ENCODE measurements at regions not wholly inside any gene's neighbourhood (a gene's known extent, or its start where the extent isn't known, plus 50 kb on each side); places are given as distances from the start of the nearest gene placed in this dataset.
A peak's percentile ranks its signal among the peaks of the same experiment; 100 is the strongest.

DNA sequence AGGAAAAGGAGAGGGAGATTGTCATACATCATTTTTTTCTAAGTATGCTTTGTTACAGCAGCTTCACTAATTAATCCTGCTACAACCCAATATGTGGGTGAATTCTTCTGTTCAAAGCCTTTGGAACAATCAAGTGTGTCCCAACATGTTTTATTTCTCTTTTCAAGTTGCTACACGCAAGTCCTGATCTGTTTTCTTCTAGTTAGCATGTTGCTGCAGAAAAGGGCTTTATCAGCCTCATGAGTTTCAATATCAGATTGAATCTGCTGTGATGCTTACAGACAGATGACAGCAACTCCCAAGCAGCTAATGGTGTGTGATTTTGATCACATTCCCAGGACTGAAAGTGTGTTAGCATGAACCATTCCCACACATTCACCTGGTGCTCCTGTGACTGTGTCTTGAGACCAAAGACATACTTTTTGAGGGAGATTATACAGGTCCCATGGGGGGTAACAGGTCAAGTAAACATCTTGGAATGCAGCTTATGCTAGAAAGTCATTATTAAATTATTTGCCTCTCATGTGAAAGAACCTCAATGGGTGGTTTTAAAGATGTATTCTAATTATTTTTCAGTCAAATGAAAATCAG lies 96.9 kb upstream of the KCNJ16 start:
- no peaks in the 10 kb centered on the region for H3K4me1 ChIP-seq (ENCODE audit: control insufficient read depth in 1 of 2, insufficient read depth in 2 of 2, low read length in 2 of 2)
- H3K27me3 ChIP-seq (ENCODE audit: insufficient read depth, low read length): no peaks in the 10 kb centered on the region
- H4K91ac ChIP-seq (ENCODE audit: low read depth, low read length): no peak overlapping the region
- no peak overlapping the region for H2BK5ac ChIP-seq (ENCODE audit: low read depth, low read length, poor library complexity)
- H3K27ac ChIP-seq (ENCODE audit: low read depth, low read length): no peak overlapping the region
- H3K9ac ChIP-seq (ENCODE audit: low read length): no peak overlapping the region
- WGBS (ENCODE audit: extremely low coverage, insufficient coverage, insufficient read length): no CpG with 5 or more reads among the region's 1 CpG
- no peak overlapping the region for H2BK120ac ChIP-seq (ENCODE audit: insufficient read depth, low read length, poor library complexity)
- no peak overlapping the region for H3K23ac ChIP-seq (ENCODE audit: low read length)
- no peaks in the 10 kb centered on the region for H3K79me1 ChIP-seq (ENCODE audit: low read length)
- H3K4ac ChIP-seq (ENCODE audit: low read depth, low read length): no peak overlapping the region
- no peak overlapping the region for H3K18ac ChIP-seq (ENCODE audit: low read length)
- peak; percentile 78 to 88 for DNase-seq
- no peak overlapping the region for H4K8ac ChIP-seq (ENCODE audit: low read depth, low read length)
- H3K9me3 ChIP-seq (ENCODE audit: insufficient read depth, low read depth, low read length): peaks cover 3% of the 10 kb centered on the region
- no peaks in the 10 kb centered on the region for H3K79me2 ChIP-seq (ENCODE audit: control insufficient read depth, insufficient read depth, low read length, poor library complexity)
- H2AFZ ChIP-seq (ENCODE audit: insufficient read depth, low read length, poor library complexity): no peak overlapping the region
- H3K4me3 ChIP-seq (ENCODE audit: low read depth, low read length): no peak overlapping the region
- no peak overlapping the region for H3K14ac ChIP-seq (ENCODE audit: low read length)
- H4K12ac ChIP-seq (ENCODE audit: low read depth, low read length): no peak overlapping the region
- no peak overlapping the region for H3K4me2 ChIP-seq (ENCODE audit: low read length)
- no peak overlapping the region for H2BK12ac ChIP-seq (ENCODE audit: low read length)
- no peak overlapping the region for H2AK5ac ChIP-seq (ENCODE audit: low read length)
- no peaks in the 10 kb centered on the region for H3K36me3 ChIP-seq (ENCODE audit: control insufficient read depth in 1 of 2, insufficient read depth in 2 of 2, low read length in 2 of 2)

- no peak overlapping the region for H3K14ac ChIP-seq (ENCODE audit: low read length)
- H2BK120ac ChIP-seq (ENCODE audit: insufficient read depth, low read length, poor library complexity): no peak overlapping the region
- H3K4me3 ChIP-seq (ENCODE audit: low read depth, low read length): no peak overlapping the region
- H2AK5ac ChIP-seq (ENCODE audit: low read length): no peak overlapping the region
- H3K27ac ChIP-seq (ENCODE audit: low read depth, low read length): no peak overlapping the region
- no peaks in the 10 kb centered on the region for H3K36me3 ChIP-seq (ENCODE audit: control insufficient read depth in 1 of 2, insufficient read depth in 2 of 2, low read length in 2 of 2)
- no peak overlapping the region for H4K8ac ChIP-seq (ENCODE audit: low read depth, low read length)
- H3K9ac ChIP-seq (ENCODE audit: low read length): no peak overlapping the region
- H2AFZ ChIP-seq (ENCODE audit: insufficient read depth, low read length, poor library complexity): no peak overlapping the region
- no peak overlapping the region for H3K23ac ChIP-seq (ENCODE audit: low read length)
- H3K4me1 ChIP-seq (ENCODE audit: control insufficient read depth in 1 of 2, insufficient read depth in 2 of 2, low read length in 2 of 2): no peaks in the 10 kb centered on the region
- no peaks in the 10 kb centered on the region for H3K9me3 ChIP-seq (ENCODE audit: insufficient read depth, low read depth, low read length)
- H3K79me2 ChIP-seq (ENCODE audit: control insufficient read depth, insufficient read depth, low read length, poor library complexity): no peaks in the 10 kb centered on the region
- H4K91ac ChIP-seq (ENCODE audit: low read depth, low read length): no peak overlapping the region
- H3K4me2 ChIP-seq (ENCODE audit: low read length): no peak overlapping the region
- no peak overlapping the region for H3K18ac ChIP-seq (ENCODE audit: low read length)
- DNase-seq: no peak
- WGBS (ENCODE audit: extremely low coverage, insufficient coverage, insufficient read length): no CpG with 5 or more reads among the region's 5 CpGs
- H2BK12ac ChIP-seq (ENCODE audit: low read length): no peak overlapping the region
- H4K12ac ChIP-seq (ENCODE audit: low read depth, low read length): no peak overlapping the region
- H2BK5ac ChIP-seq (ENCODE audit: low read depth, low read length, poor library complexity): no peak overlapping the region
- H3K27me3 ChIP-seq (ENCODE audit: insufficient read depth, low read length): no peaks in the 10 kb centered on the region
- H3K4ac ChIP-seq (ENCODE audit: low read depth, low read length): no peak overlapping the region
- no peaks in the 10 kb centered on the region for H3K79me1 ChIP-seq (ENCODE audit: low read length)
Measured at GRCh38 chr17:69981441-69981840, 93.6 kb upstream of the KCNJ16 start.

DNA sequence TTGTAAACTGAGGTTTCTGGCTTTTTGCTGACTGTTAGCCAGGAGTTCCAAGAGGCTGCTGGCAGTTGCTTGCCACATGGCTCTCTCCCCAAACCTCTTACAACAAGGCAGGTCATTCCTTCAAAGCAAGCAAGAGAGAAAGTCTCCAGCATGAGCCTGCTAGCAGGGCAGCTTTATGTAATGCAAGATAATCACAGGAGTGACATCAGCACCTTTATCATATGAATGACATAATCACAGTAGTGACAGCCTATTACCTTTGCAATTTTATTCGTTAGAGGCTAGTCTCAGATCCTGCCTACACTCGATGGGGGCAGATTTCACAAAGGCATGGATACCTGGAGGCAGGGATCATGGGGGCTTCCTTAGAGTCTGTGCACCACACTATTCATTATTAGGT lies 79.5 kb upstream of the KCNJ16 start:
- Histone ChIP-seq H3K79me1 (ENCODE audit: low read length) (no peaks in the 10 kb centered on the region), H3K4me1 (ENCODE audit: control insufficient read depth in 1 of 2, insufficient read depth in 2 of 2, low read length in 2 of 2) (no peaks in the 10 kb centered on the region), H3K36me3 (ENCODE audit: control insufficient read depth in 1 of 2, insufficient read depth in 2 of 2, low read length in 2 of 2) (no peaks in the 10 kb centered on the region), H3K14ac (ENCODE audit: low read length) (no peak overlapping the region), H3K9me3 (ENCODE audit: insufficient read depth, low read depth, low read length) (no peaks in the 10 kb centered on the region), H3K9ac (ENCODE audit: low read length) (no peak overlapping the region), H4K12ac (ENCODE audit: low read depth, low read length) (no peak overlapping the region), H2BK12ac (ENCODE audit: low read length) (no peak overlapping the region), H3K23ac (ENCODE audit: low read length) (no peak overlapping the region), H2AFZ (ENCODE audit: insufficient read depth, low read length, poor library complexity) (no peak overlapping the region), H2BK5ac (ENCODE audit: low read depth, low read length, poor library complexity) (no peak overlapping the region), H2BK120ac (ENCODE audit: insufficient read depth, low read length, poor library complexity) (no peak overlapping the region), H3K79me2 (ENCODE audit: control insufficient read depth, insufficient read depth, low read length, poor library complexity) (no peaks in the 10 kb centered on the region), H3K4me2 (ENCODE audit: low read length) (no peak overlapping the region), H3K27ac (ENCODE audit: low read depth, low read length) (no peak overlapping the region), H4K91ac (ENCODE audit: low read depth, low read length) (no peak overlapping the region), H3K4ac (ENCODE audit: low read depth, low read length) (no peak overlapping the region), H2AK5ac (ENCODE audit: low read length) (no peak overlapping the region), H3K18ac (ENCODE audit: low read length) (no peak overlapping the region), H4K8ac (ENCODE audit: low read depth, low read length) (no peak overlapping the region), H3K4me3 (ENCODE audit: low read depth, low read length) (no peak overlapping the region), H3K27me3 (ENCODE audit: insufficient read depth, low read length) (no peaks in the 10 kb centered on the region)
- WGBS (ENCODE audit: extremely low coverage, insufficient coverage, insufficient read length): no CpG with 5 or more reads among the region's 2 CpGs
- DNase-seq: peak; percentile 21 to 67

GRCh38 chr17:69997332-69997731 lies 77.7 kb upstream of the KCNJ16 start:
- H2AFZ ChIP-seq (ENCODE audit: insufficient read depth, low read length, poor library complexity): no peak overlapping the region
- H3K79me1 ChIP-seq (ENCODE audit: low read length): no peaks in the 10 kb centered on the region
- peak; percentile 47 to 85 for DNase-seq
- H2AK5ac ChIP-seq (ENCODE audit: low read length): no peak overlapping the region
- H2BK12ac ChIP-seq (ENCODE audit: low read length): no peak overlapping the region
- no peaks in the 10 kb centered on the region for H3K4me1 ChIP-seq (ENCODE audit: control insufficient read depth in 1 of 2, insufficient read depth in 2 of 2, low read length in 2 of 2)
- no peak overlapping the region for H3K4ac ChIP-seq (ENCODE audit: low read depth, low read length)
- H3K4me3 ChIP-seq (ENCODE audit: low read depth, low read length): no peak overlapping the region
- H3K27ac ChIP-seq (ENCODE audit: low read depth, low read length): no peak overlapping the region
- no peak overlapping the region for H2BK5ac ChIP-seq (ENCODE audit: low read depth, low read length, poor library complexity)
- no peaks in the 10 kb centered on the region for H3K9me3 ChIP-seq (ENCODE audit: insufficient read depth, low read depth, low read length)
- no peak overlapping the region for H3K14ac ChIP-seq (ENCODE audit: low read length)
- H2BK120ac ChIP-seq (ENCODE audit: insufficient read depth, low read length, poor library complexity): no peak overlapping the region
- no peaks in the 10 kb centered on the region for H3K36me3 ChIP-seq (ENCODE audit: control insufficient read depth in 1 of 2, insufficient read depth in 2 of 2, low read length in 2 of 2)
- no peak overlapping the region for H4K12ac ChIP-seq (ENCODE audit: low read depth, low read length)
- H3K18ac ChIP-seq (ENCODE audit: low read length): no peak overlapping the region
- no peak overlapping the region for H4K8ac ChIP-seq (ENCODE audit: low read depth, low read length)
- no peak overlapping the region for H3K23ac ChIP-seq (ENCODE audit: low read length)
- H4K91ac ChIP-seq (ENCODE audit: low read depth, low read length): no peak overlapping the region
- H3K27me3 ChIP-seq (ENCODE audit: insufficient read depth, low read length): no peaks in the 10 kb centered on the region
- no peak overlapping the region for H3K4me2 ChIP-seq (ENCODE audit: low read length)
- no peak overlapping the region for H3K9ac ChIP-seq (ENCODE audit: low read length)
- no peaks in the 10 kb centered on the region for H3K79me2 ChIP-seq (ENCODE audit: control insufficient read depth, insufficient read depth, low read length, poor library complexity)
